D341Med (cell line): ENCODE measurements at regions not wholly inside any gene's neighbourhood (a gene's known extent, or its start where the extent isn't known, plus 50 kb on each side); places are given as distances from the start of the nearest gene placed in this dataset.
"Not testable (repeated sequence)": the region's sequence is repeated elsewhere in the genome, so short reads cannot be mapped to it uniquely, and the experiment has no call there.

Experiments
- DNase-seq: peaks from one replicate; pipeline ENCODE4 v3.0.0; 2012; ENCODE audit warnings: low spot score

- DNase-seq = no peak
These were observed 167.7 kb downstream of the SPRY2 start for GRCh38 chr13:80173224-80173623.

- DNase-seq = no peak
These were observed 169.8 kb downstream of the SPRY2 start for GRCh38 chr13:80171096-80171495.

- DNase-seq = no peak
These were observed 172.7 kb downstream of the SPRY2 start for GRCh38 chr13:80168089-80168850.

- no peak for DNase-seq
These were observed 174.6 kb downstream of the SPRY2 start for GRCh38 chr13:80166352-80166751.

GRCh38 chr13:80164462-80164861, 176.5 kb downstream of the SPRY2 start:
- no peak for DNase-seq

- DNase-seq = no peak
These were observed 179.0 kb downstream of the SPRY2 start for GRCh38 chr13:80161896-80162295.

GRCh38 chr13:80161219-80161618, 179.7 kb downstream of the SPRY2 start:
- no peak for DNase-seq

GRCh38 chr13:80160110-80160509, 180.8 kb downstream of the SPRY2 start:
- no peak for DNase-seq

- DNase-seq = no peak
These were observed 183.5 kb downstream of the SPRY2 start for GRCh38 chr13:80157261-80157932.

GRCh38 chr13:80152142-80152541, 188.8 kb downstream of the SPRY2 start:
- DNase-seq = not testable (repeated sequence)

GRCh38 chr13:80151016-80151415, 189.9 kb downstream of the SPRY2 start:
- no peak for DNase-seq

- no peak for DNase-seq
These were observed 191.2 kb downstream of the SPRY2 start for GRCh38 chr13:80149736-80150135.

GRCh38 chr13:80145171-80145690, 195.7 kb downstream of the SPRY2 start:
- no peak for DNase-seq

- DNase-seq = no peak
These were observed 196.4 kb downstream of the SPRY2 start for GRCh38 chr13:80144493-80144892.

- DNase-seq = no peak
These were observed 199.6 kb downstream of the SPRY2 start for GRCh38 chr13:80141123-80141849.

GRCh38 chr13:80140685-80141084, 200.2 kb downstream of the SPRY2 start:
- DNase-seq = no peak

- no peak for DNase-seq
These were observed 201.7 kb downstream of the SPRY2 start for GRCh38 chr13:80139196-80139595.

GRCh38 chr13:80137994-80138393, 202.9 kb downstream of the SPRY2 start:
- DNase-seq = no peak

GRCh38 chr13:80134346-80134745, 206.6 kb downstream of the SPRY2 start:
- DNase-seq = no peak

- DNase-seq = no peak
These were observed 207.2 kb downstream of the SPRY2 start for GRCh38 chr13:80133631-80134261.

- DNase-seq = no peak
These were observed 208.0 kb downstream of the SPRY2 start for GRCh38 chr13:80132741-80133601.
